HG03342 (cell line): ENCODE measurements at regions not wholly inside any gene's neighbourhood (a gene's known extent, or its start where the extent isn't known, plus 50 kb on each side); places are given as distances from the start of the nearest gene placed in this dataset.

ENCODE experiments used
- ATAC-seq: cut with Tn5 transposase; IDR thresholded peaks from one replicate; pipeline ENCODE4 v1.9.1; 2021; ENCODE audit warnings: mild to moderate bottlenecking, moderate library complexity; ENCODE audit not compliant: unreplicated experiment

DNA sequence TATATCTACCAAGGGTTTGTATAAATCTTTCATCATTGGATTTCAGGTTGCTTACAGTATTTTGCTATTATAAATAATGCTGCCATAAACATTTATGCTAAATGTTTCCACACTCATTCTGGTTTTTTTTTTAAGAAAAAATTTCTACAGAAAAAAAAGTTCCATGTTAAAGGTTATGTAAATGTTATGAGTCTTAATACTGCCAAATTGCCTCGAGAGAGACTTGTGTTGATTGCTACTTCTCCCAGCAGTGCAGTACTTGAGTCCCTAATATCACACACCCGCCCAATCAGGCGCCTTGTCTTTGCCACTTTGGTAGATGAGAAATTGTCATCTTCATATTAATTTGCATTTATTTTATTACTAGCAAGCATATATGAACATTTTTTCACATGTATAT lies 96.7 kb upstream of the TMEM26 start:
- no peak for ATAC-seq

DNA sequence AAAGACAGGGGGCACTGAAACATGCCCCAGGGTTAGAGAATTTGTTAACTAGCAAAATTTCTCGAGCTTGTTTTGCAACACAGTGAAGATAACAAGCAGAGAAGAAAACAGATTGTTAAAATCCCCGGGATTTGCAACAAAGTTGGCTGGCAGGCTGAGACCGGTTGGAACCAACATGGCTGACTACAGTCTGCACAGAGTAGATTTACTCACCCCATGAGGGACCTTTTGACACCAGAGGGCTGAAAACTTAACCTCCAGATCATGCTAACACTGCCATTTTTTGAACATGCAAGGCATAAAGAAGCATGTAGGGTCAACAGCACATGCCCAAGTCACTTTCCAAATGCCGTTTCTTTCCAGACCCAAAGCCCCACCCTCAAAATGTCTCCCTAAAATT lies 95.2 kb upstream of the TMEM26 start:
- no peak for ATAC-seq

DNA sequence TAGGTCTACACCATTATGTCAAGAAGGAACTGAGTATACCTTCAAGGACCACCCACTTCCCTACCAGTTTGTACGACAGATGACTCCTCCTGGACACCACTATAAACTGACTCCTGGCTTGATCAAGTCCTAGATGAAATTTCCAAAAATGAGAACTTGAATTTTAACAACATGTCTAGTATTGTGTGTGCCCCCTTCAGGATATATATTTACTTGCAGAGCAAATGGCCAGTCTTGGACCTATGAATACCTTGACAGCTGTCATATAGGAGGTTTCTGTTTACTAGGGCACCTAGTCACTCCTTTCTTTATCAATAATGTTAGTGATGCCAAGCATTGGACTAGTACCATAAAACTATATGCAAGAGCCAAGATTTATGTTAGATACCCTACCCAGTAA lies 94.1 kb upstream of the TMEM26 start:
- ATAC-seq, result no peak

DNA sequence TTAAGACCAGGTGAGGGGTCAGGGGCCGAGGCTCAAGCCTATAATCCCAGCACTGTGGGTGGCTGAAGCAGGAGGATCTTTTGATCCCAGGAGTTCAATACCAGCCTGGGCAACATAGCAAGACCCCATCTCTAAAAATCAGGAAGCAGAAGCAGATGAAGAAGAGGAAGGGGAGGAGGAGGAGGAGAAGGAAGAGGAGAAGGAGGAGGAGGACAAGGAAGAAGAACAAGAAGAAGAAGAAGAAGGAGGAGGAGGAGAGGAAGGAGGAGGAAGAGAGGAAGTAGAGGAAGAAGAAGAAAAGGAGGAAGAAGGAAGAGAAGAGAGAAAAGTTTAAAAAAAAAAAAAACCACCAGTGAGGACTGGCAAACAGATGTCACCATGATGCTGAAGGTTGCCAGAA lies 92.0 kb upstream of the TMEM26 start:
- ATAC-seq, result no peak

DNA sequence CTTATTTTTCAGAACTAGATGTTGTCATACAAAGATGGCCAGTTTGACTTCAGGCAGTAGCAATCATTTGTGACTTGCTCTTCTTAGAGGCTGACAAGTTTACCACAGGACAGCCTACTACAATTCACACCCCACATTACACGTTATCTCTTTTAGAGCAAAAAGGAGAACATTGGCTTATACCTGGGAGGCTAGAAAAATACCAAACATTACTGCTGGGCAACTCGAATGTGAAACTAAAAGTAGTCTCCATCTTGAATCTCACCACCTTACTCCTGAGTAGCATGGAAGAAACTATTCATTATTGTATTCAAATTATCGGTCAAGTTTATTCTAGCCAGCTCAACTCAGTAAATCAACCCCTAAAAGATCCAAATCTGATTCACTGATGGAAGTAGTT lies 90.7 kb upstream of the TMEM26 start:
- no peak for ATAC-seq

DNA sequence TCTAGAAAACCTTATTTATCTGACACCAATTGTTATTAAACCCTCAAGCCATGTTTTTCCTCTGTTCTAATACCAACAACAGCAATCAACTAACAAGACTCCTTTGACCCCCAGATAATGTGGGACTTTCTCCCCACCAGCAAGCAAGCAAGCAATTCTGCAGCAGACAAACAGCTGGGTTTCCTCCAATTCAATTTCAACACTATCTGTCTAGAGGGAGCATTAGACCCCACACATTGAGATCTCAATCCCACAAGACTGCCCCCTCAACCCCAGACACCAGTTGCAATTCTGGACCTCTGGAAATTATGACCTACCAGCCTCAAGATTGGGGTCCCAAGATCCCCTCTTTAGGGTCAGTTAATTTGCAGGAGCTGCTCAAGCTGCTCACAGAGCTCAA lies 89.4 kb upstream of the TMEM26 start:
- no peak for ATAC-seq

DNA sequence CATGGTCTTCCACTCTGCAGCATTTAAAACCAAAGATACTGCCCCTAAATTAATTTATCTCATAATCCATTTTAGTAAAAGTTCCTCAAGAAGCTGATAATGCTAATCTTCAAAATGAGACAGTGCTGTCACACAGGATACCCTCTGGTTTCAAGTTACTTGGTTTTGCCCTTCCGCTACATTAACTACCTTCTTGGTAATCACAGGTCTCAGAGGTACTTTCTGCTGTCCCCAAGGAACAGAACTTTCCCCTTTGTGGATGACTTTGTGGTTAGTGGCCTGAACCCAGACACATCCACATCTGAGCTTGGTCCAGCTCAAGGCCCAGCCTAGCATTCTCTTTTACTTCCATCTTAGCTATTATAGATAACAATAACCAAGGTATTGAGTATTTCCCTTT lies 88.8 kb upstream of the TMEM26 start:
- ATAC-seq, result peak; percentile 64

DNA sequence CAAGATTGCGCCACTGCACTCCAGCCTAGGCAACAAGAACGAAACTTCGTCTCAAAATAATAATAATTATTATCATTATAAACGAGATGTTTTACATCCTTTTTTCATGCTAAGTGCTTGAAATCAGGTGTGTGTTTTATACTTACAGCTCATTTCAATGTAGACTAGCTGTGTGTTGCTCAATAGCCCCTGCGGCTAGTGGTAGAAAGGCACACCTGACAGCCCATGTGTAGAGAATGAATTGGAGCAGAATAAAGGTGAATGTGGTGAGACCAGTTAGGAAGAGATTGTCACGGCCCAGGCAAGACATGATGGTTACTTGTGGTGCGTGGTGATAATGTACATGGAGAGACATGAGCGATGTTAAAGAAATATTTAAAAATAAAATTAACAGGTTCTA lies 86.7 kb upstream of the TMEM26 start:
- no peak for ATAC-seq

DNA sequence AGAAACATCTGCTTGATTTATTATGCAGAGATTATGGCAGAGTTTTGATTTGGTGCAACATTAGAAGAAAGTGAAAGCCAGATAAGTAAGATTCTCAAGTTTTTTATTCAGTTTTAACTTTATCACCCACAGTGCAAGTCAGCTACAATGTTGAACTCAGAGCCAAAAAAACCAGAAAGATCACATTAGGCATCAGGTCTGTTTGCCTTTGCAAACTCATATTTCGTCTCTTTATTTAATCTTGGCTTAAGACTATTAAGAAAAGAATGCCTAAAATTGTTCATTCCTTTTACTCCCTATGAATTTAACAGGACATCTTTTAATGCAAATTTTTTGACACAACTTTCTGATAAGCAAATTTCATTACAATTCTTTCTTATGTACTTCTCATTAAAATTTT lies 76.0 kb upstream of the TMEM26 start:
- ATAC-seq, result no peak

DNA sequence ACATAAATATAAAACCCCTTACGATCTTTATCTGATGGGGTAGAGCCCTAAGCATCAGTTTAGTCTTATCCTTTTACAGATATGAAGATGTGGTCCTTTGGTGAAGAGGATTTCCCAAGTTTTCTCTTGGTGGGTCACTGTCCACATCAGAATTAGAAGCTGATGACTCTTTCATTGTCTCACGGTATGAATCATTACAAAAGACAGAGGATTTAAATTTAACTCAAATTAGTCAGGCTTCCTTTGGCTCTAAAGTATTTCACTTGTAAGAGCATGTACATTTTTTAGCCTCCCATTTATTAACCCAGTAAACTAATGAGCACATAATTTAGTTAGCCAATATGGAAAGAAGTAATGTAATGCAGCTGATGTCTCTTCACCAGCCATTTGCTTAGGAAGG lies 49.9 kb upstream of the TMEM26 start:
- no peak for ATAC-seq
